Left ventricle myocardium inferior (tissue), 1 donor: ENCODE measurements at regions not wholly inside any gene's neighbourhood (a gene's known extent, or its start where the extent isn't known, plus 50 kb on each side); places are given as distances from the start of the nearest gene placed in this dataset.
"Not testable (repeated sequence)": the region's sequence is repeated elsewhere in the genome, so short reads cannot be mapped to it uniquely, and the experiment has no call there.

Experiments
- DNase-seq: peaks from one replicate; pipeline ENCODE4 v3.0.0-alpha.2; 2020
- H3K27ac ChIP-seq: fragments of 200-600 bp; replicated peaks from 2 replicates; pipeline ENCODE4 v1.8.0; 2021
- H3K27me3 ChIP-seq: fragments of 200-600 bp; 2 replicates; pipeline ENCODE4 v1.8.0; 2021; ENCODE audit warnings: low read depth
- H3K36me3 ChIP-seq: fragments of 200-600 bp; 2 replicates; pipeline ENCODE4 v1.8.0; 2021
- H3K4me1 ChIP-seq: fragments of 200-600 bp; 2 replicates; pipeline ENCODE4 v1.8.0; 2021
- H3K4me3 ChIP-seq: fragments of 200-600 bp; 2 replicates; pipeline ENCODE4 v1.8.0; 2021; ENCODE audit warnings: mild to moderate bottlenecking, moderate library complexity
- H3K9me3 ChIP-seq: fragments of 200-600 bp; replicated peaks from 2 replicates; pipeline ENCODE4 v1.8.0; 2021
- intact Hi-C: fragments of 100-400 bp; cut with micrococcal nuclease; formaldehyde crosslinking; loops from one replicate; pipeline ENCODE4 v1.11.0; 2022
- TF ChIP-seq, protein P1 (sequence below): fragments of 200-600 bp; IDR thresholded peaks from 2 replicates; pipeline ENCODE4 v1.8.0; 2021; ENCODE audit warnings: antibody characterized with exemption, mild to moderate bottlenecking, borderline replicate concordance
- donor health status: DM: no; HTN: yes; CAD: no; lungs with severe emphysema.

DNA sequence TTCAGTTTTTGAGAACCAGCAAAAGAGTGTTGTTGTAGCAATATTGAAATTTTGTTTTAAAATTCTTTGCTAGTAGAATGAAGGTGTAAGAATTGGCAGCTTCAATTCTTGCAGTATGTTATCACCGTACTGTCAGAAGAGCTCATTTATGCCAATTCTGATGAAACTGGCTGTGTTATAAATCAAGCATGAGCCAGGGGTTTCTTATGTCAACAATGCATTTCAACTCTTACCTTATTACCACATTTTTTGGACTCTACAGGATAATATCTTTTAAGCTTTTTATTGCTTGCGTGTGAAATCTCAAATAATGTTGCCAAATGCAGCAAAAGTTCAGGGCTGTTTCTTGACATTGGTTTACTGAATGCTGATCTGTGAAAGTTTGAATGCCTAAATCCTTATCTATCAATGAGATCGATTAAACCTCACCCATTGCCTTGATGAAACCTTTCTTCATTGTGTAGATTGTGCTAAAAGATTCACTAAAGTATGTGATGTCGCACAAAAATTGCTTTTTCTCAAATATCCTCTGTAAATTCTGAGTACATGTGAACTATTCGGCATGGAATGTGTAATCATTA, 1389.3 kb upstream of the ZEB2 start:
- Histone ChIP-seq H3K9me3 (no peaks in the 10 kb centered on the region), H3K4me3 (no peak overlapping the region), H3K27ac (no peak overlapping the region), H3K27me3 (no peaks in the 10 kb centered on the region), H3K36me3 (no peaks in the 10 kb centered on the region), H3K4me1 (no peaks in the 10 kb centered on the region)
- TF ChIP-seq, protein P1, sequence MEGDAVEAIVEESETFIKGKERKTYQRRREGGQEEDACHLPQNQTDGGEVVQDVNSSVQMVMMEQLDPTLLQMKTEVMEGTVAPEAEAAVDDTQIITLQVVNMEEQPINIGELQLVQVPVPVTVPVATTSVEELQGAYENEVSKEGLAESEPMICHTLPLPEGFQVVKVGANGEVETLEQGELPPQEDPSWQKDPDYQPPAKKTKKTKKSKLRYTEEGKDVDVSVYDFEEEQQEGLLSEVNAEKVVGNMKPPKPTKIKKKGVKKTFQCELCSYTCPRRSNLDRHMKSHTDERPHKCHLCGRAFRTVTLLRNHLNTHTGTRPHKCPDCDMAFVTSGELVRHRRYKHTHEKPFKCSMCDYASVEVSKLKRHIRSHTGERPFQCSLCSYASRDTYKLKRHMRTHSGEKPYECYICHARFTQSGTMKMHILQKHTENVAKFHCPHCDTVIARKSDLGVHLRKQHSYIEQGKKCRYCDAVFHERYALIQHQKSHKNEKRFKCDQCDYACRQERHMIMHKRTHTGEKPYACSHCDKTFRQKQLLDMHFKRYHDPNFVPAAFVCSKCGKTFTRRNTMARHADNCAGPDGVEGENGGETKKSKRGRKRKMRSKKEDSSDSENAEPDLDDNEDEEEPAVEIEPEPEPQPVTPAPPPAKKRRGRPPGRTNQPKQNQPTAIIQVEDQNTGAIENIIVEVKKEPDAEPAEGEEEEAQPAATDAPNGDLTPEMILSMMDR = no peak
- DNase-seq = no peak
- intact Hi-C loops = no loop called here

DNA sequence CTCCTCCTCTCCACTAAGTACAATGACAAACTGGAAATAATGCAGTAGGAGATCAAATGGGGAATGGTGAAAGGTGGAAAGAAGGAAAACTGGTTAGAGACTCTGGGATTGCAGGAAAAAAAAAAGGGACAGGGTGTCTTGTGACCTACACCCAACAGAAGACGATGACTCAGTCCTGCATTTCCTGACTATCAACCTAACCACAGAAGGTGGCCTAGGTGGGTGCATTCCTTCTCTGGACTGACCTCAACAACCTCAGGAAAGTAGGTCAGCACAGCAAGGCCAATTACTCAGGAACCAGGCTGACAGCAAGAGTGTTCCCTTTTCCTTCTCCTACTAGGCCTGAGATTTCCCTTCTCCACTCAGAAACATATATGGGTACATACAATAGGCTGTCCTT, 1386.4 kb upstream of the ZEB2 start:
- no peaks in the 10 kb centered on the region for H3K27me3 ChIP-seq
- no peak overlapping the region for H3K4me3 ChIP-seq
- DNase-seq = no peak
- TF ChIP-seq, protein P1 = no peak
- intact Hi-C loops = no loop called here
- H3K27ac ChIP-seq = no peak overlapping the region
- peaks cover 4% of the 10 kb centered on the region for H3K9me3 ChIP-seq
- no peaks in the 10 kb centered on the region for H3K36me3 ChIP-seq
- no peaks in the 10 kb centered on the region for H3K4me1 ChIP-seq

DNA sequence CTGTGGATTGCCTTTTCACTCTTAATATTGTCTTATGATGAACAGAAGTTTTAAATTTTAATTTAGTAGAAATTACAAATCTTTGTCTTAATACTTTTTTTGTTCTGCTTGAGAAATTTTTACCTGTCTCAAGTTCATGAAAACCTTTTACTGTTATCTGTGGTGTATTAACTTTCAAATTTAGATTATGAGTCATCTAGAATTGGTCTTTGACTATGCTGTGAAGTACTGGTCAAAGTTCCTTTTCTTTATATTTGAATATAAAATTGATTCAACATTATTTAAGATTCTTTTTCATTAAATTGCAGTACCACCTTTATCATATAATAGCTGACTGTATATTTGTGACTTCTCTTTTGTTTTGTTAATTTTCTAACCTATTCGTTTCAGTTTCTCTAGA, 1385.5 kb upstream of the ZEB2 start:
- no peak overlapping the region for H3K27ac ChIP-seq
- TF ChIP-seq, protein P1 = no peak
- no peaks in the 10 kb centered on the region for H3K4me1 ChIP-seq
- no peak overlapping the region for H3K4me3 ChIP-seq
- no peaks in the 10 kb centered on the region for H3K27me3 ChIP-seq
- H3K36me3 ChIP-seq = no peaks in the 10 kb centered on the region
- no peak for DNase-seq
- intact Hi-C loops = no loop called here
- peaks cover 4% of the 10 kb centered on the region for H3K9me3 ChIP-seq

DNA sequence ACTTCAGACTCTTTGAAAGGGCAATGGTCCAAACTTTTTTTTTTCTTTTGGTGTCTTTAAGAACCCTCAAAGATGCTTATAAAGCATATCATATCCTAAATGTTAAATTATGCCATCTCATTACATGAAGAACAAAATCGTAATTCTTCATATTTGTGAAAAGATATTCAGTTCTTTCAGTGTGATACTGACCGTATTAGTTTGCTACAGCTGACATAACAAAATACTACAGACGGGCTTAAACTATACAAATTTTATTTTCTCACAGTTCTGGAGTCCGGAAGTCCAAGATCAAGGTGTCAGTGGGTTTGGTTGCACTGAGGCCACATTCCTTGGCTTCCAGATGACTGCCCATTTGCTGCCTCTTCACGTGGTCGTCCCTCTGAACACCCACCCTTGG, 1377.2 kb upstream of the ZEB2 start:
- H3K4me3 ChIP-seq = no peak overlapping the region
- H3K27ac ChIP-seq = no peak overlapping the region
- no peak for DNase-seq
- H3K36me3 ChIP-seq = no peaks in the 10 kb centered on the region
- peaks cover 14% of the 10 kb centered on the region for H3K9me3 ChIP-seq
- no peaks in the 10 kb centered on the region for H3K27me3 ChIP-seq
- TF ChIP-seq, protein P1 = no peak
- no peaks in the 10 kb centered on the region for H3K4me1 ChIP-seq
- intact Hi-C loops = no loop called here

DNA sequence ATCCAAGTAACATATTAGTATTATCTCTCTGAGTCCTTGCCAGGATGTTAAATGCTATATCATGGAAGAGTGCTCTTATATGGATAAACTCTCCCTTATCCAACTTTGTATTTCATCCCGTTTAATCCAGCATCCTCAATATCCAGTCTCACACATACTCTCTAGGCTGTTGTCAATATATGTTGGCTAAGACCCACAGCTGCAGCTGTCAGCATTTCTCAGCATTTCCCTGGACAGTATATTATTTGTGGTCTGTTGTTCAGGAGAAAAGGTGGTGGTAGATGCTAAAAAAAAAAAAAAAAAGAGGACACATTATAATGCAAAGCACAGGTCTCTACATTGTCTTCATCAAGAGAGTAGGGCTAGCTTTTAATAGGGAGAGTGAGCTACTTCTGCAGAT, 1368.0 kb upstream of the ZEB2 start:
- no peak overlapping the region for H3K27ac ChIP-seq
- no peaks in the 10 kb centered on the region for H3K4me1 ChIP-seq
- intact Hi-C loops = no loop called here
- no peak overlapping the region for H3K4me3 ChIP-seq
- H3K9me3 ChIP-seq = no peaks in the 10 kb centered on the region
- TF ChIP-seq, protein P1 = no peak
- H3K36me3 ChIP-seq = no peaks in the 10 kb centered on the region
- no peaks in the 10 kb centered on the region for H3K27me3 ChIP-seq
- DNase-seq = no peak

DNA sequence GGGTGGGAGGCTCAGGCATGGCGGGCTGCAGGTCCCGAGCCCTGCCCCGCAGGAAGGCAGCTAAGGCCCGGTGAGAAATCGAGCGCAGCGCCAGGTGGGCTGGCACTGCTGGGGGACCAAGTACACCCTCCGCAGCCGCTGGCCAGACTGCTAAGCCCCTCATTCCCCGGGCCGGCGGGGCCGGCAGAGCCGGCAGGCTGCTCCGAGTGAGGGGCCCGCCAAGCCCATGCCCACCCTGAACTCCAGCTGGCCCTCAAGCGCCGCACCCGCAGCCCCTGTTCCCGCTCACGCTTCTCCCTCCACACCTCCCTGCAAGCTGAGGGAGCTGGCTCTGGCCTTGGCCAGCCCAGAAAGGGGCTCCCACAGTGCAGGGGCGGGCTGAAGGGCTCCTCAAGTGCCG, 1361.1 kb upstream of the ZEB2 start:
- intact Hi-C loops, H3K36me3 ChIP-seq, H3K4me3 ChIP-seq, H3K27me3 ChIP-seq, H3K9me3 ChIP-seq, H3K27ac ChIP-seq, H3K4me1 ChIP-seq, DNase-seq: not testable (repeated sequence)
